ENCODE measurements at regions not wholly inside any gene's neighbourhood (a gene's known extent, or its start where the extent isn't known, plus 50 kb on each side); places are given as distances from the start of the nearest gene placed in this dataset.
"Not testable (repeated sequence)": the region's sequence is repeated elsewhere in the genome, so short reads cannot be mapped to it uniquely, and the experiment has no call there.

GRCh38 chr13:82196087-82196486 is 1686.2 kb downstream of the SLITRK1 start:
- TF ChIP-seq CTBP1 (IDR thresholded peaks at IDR 0.05; ENCODE audit: borderline replicate concordance), result no peak
- no peak for TF ChIP-seq HDGF (IDR thresholded peaks at IDR 0.05; ENCODE audit: borderline replicate concordance)
- no peak for TF ChIP-seq ELF4 (IDR thresholded peaks at IDR 0.05)
- no peak for TF ChIP-seq FOXM1 (IDR thresholded peaks at IDR 0.05; ENCODE audit: borderline replicate concordance)
- TF ChIP-seq NFRKB (IDR thresholded peaks at IDR 0.05), result no peak
- no peak for TF ChIP-seq ZNF384 (IDR thresholded peaks at IDR 0.05)
- TF ChIP-seq FOXK2 (IDR thresholded peaks at IDR 0.05), result no peak
- TF ChIP-seq BHLHE40 (IDR thresholded peaks at IDR 0.05; ENCODE audit: borderline replicate concordance), result no peak
- no peak for TF ChIP-seq ARNT (IDR thresholded peaks at IDR 0.05)
- no peak for TF ChIP-seq FOXA1 (IDR thresholded peaks at IDR 0.05)
- no peak for TF ChIP-seq L3MBTL2 (conservative IDR thresholded peaks at IDR 0.05)
- TF ChIP-seq SUZ12 (IDR thresholded peaks at IDR 0.05), result no peak
- no peak for TF ChIP-seq TARDBP (IDR thresholded peaks at IDR 0.05)
- no peak for TF ChIP-seq PKNOX1 (IDR thresholded peaks at IDR 0.05)
- TF ChIP-seq SP1 (IDR thresholded peaks at IDR 0.05), result no peak
- no peak for TF ChIP-seq LEF1 (IDR thresholded peaks at IDR 0.05; ENCODE audit: borderline replicate concordance)
- DNase-seq (ENCODE audit: extremely low spot score), result no peak
- POLR2A ChIA-PET, result no interaction called here
- CTCF ChIA-PET, result no interaction called here

DNA sequence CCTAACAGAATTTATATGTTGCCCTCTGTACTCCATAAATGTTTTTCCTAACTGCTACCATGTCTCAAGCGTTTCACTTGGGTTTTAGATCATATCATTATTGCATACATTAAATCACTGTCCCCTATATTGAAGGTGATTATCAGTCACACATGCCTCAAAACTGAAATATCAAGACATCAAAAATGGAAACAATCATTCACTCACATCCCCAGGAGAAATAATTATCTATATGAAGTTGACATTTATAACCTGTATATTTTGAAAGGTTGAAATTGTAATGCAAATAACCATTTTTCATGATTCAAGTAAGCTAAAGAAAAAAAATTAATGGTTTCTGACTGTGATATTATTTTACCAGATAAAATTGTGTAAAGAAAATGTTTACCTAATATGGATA is 1695.0 kb downstream of the SLITRK1 start:
- TF ChIP-seq NFRKB (IDR thresholded peaks at IDR 0.05) (no peak), SUZ12 (IDR thresholded peaks at IDR 0.05) (no peak), ELF4 (IDR thresholded peaks at IDR 0.05) (no peak), L3MBTL2 (conservative IDR thresholded peaks at IDR 0.05) (no peak), LEF1 (IDR thresholded peaks at IDR 0.05; ENCODE audit: borderline replicate concordance) (no peak), TARDBP (IDR thresholded peaks at IDR 0.05) (no peak), HDGF (IDR thresholded peaks at IDR 0.05; ENCODE audit: borderline replicate concordance) (no peak), ZNF384 (IDR thresholded peaks at IDR 0.05) (no peak), FOXA1 (IDR thresholded peaks at IDR 0.05) (no peak), ARNT (IDR thresholded peaks at IDR 0.05) (no peak), PKNOX1 (IDR thresholded peaks at IDR 0.05) (no peak)
- ChIA-PET POLR2A (no interaction called here), CTCF (no interaction called here)
- DNase-seq (ENCODE audit: extremely low spot score), result no peak

DNA sequence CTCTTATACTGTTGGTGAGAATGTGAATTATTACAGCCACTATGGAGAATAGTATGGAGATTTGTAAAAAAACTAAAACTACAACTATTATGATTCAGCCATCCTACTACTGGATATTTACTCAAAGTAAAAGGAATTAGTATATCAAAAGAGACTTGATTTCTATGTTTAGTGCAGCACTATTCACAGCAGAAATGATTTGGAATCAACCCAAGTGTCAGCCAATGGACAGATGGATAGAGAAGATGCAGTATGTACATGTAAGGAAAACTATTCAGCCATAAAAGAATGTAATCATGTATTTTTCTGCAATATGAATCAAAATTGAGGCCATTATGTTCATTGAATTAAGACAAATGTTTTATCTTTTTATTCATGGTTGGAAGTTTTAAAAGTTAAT is 1705.5 kb downstream of the SLITRK1 start:
- DNase-seq (ENCODE audit: extremely low spot score), result no peak
- POLR2A ChIA-PET, result no interaction called here
- TF ChIP-seq CTBP1 (IDR thresholded peaks at IDR 0.05; ENCODE audit: borderline replicate concordance) (no peak), TARDBP (IDR thresholded peaks at IDR 0.05) (no peak), ZNF384 (IDR thresholded peaks at IDR 0.05) (no peak), FOXA1 (IDR thresholded peaks at IDR 0.05) (no peak), LEF1 (IDR thresholded peaks at IDR 0.05; ENCODE audit: borderline replicate concordance) (no peak), ARNT (IDR thresholded peaks at IDR 0.05) (no peak), ELF4 (IDR thresholded peaks at IDR 0.05) (no peak), BHLHE40 (IDR thresholded peaks at IDR 0.05; ENCODE audit: borderline replicate concordance) (no peak), SUZ12 (IDR thresholded peaks at IDR 0.05) (no peak), SP1 (IDR thresholded peaks at IDR 0.05) (no peak), HDGF (IDR thresholded peaks at IDR 0.05; ENCODE audit: borderline replicate concordance) (no peak), FOXM1 (IDR thresholded peaks at IDR 0.05; ENCODE audit: borderline replicate concordance) (no peak), FOXK2 (IDR thresholded peaks at IDR 0.05) (no peak), L3MBTL2 (conservative IDR thresholded peaks at IDR 0.05) (no peak), PKNOX1 (IDR thresholded peaks at IDR 0.05) (no peak), NFRKB (IDR thresholded peaks at IDR 0.05) (no peak)
- CTCF ChIA-PET, result no interaction called here

GRCh38 chr13:82165396-82166174 is 1716.7 kb downstream of the SLITRK1 start:
- ChIA-PET POLR2A (no interaction called here), CTCF (no interaction called here)
- no peak for DNase-seq (ENCODE audit: extremely low spot score)
- TF ChIP-seq FOXK2 (IDR thresholded peaks at IDR 0.05), result no peak

DNA sequence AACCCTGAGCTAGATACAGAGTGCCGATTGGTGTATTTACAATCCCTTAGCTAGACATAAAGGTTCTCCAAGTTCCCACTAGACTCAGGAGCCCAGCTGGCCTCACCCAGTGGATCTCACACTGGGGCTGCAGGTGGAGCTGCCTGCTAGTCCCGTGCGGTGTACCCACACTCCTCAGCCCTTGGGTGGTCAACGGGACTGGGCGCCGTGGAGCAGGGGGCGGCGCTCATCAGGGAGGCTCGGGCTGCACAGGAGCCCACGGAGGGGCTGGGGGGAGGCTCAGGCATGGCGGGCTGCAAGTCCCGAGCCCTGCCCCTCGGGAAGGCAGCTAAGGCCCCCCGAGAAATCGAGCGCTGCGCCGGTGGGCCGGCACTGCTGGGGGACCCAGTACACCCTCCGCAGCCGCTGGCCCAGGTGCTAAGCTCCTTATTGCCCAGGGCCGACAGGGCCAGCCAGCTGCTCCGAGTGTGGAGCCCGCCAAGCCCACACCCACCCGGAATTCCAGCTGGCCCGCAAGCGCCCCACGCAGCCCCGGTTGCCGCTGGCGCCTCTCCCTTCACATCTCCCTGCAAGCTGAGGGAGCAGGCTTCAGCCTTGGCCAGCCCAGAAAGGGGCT is 1717.4 kb downstream of the SLITRK1 start:
- DNase-seq (ENCODE audit: extremely low spot score); CTCF ChIA-PET; POLR2A ChIA-PET: not testable (repeated sequence)

GRCh38 chr13:82147526-82147925 is 1734.7 kb downstream of the SLITRK1 start:
- POLR2A ChIA-PET, result no interaction called here
- no peak for DNase-seq (ENCODE audit: extremely low spot score)
- CTCF ChIA-PET, result no interaction called here

GRCh38 chr13:82136880-82137279 is 1745.4 kb downstream of the SLITRK1 start:
- DNase-seq (ENCODE audit: extremely low spot score), result no peak
- CTCF ChIA-PET, result no interaction called here
- POLR2A ChIA-PET, result no interaction called here
- TF ChIP-seq FOXM1 (IDR thresholded peaks at IDR 0.05; ENCODE audit: borderline replicate concordance) (no peak), SP1 (IDR thresholded peaks at IDR 0.05) (no peak), ZNF384 (IDR thresholded peaks at IDR 0.05) (no peak), ARNT (IDR thresholded peaks at IDR 0.05) (no peak), PKNOX1 (IDR thresholded peaks at IDR 0.05) (no peak), ELF4 (IDR thresholded peaks at IDR 0.05) (no peak), L3MBTL2 (conservative IDR thresholded peaks at IDR 0.05) (no peak), FOXK2 (IDR thresholded peaks at IDR 0.05) (no peak)

More at GRCh38 chr13:82147526-82147925, 1734.7 kb downstream of the SLITRK1 start:
- TF ChIP-seq L3MBTL2 (conservative IDR thresholded peaks at IDR 0.05) (no peak), NFRKB (IDR thresholded peaks at IDR 0.05) (no peak)
